G401 (cell line): ENCODE measurements at regions not wholly inside any gene's neighbourhood (a gene's known extent, or its start where the extent isn't known, plus 50 kb on each side); places are given as distances from the start of the nearest gene placed in this dataset.

Experiments
- DNase-seq: peaks from one replicate; pipeline ENCODE4 v3.0.0-alpha.2; 2015; ENCODE audit warnings: low spot score
- in situ Hi-C: cut with HindIII; loops from 2 replicates; pipeline ENCODE4 v1.10.0; 2016; ENCODE audit warnings: low sequenced_read_pairs, mixed read lengths

GRCh38 chr4:100087743-100088142, 102.5 kb downstream of the DDIT4L start:
- in situ Hi-C loops = no loop called here
- DNase-seq = no peak

DNA sequence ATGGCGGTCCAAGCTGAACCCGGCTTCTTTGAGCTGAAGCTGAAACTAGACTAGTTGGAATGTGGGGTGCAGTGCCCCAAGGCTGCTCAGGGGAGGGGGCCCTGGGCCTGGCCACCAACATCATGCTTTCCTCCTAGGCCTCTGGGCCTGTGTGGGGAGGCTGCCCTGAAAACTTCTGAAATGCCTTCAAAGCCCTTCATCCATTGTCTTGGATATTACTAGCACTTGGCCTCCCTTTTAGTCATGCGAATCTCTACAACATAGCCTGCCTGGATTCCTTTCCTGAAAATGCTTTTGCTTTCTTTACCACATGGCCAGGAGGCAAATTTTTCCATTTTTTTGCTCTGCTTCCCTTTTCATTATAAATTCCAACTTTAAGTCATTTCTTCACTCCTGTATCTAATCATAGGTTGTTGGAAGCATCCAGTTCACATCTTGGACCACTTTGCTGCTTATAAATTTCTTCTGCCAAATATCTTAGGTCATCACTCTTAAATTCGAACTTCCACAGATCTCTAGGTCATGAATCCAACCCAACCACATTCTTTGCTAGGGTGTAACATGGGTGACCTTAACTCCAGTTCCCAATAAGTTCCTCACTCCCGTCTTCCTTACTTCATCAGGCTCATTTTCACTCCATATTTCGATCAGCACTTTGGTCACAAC, 103.4 kb downstream of the DDIT4L start:
- in situ Hi-C loops = no loop called here
- DNase-seq = no peak

DNA sequence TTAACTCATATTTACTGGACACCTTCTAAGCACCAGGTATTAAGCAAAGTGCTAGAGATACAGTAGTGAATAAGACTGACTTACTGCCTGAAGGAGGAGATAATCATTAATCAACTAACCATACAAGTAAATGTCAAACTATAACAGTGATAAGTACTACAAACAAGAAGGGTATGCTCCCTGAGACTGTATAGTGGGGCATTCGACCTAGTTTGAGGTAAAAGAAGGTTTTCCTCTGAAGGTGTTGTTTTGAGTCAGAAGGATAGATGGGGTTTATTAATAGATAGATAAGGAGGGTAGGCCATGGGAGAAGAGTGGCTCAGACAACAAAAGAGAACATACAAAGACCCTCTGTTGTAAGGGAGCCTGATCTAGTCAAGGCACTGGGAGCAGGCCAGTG, 105.4 kb downstream of the DDIT4L start:
- no peak for DNase-seq
- in situ Hi-C loops = no loop called here

GRCh38 chr4:100083289-100083688, 107.0 kb downstream of the DDIT4L start:
- in situ Hi-C loops = no loop called here
- no peak for DNase-seq

- no peak for DNase-seq
- in situ Hi-C loops = no loop called here
These were observed 107.4 kb downstream of the DDIT4L start for GRCh38 chr4:100082852-100083251.

DNA sequence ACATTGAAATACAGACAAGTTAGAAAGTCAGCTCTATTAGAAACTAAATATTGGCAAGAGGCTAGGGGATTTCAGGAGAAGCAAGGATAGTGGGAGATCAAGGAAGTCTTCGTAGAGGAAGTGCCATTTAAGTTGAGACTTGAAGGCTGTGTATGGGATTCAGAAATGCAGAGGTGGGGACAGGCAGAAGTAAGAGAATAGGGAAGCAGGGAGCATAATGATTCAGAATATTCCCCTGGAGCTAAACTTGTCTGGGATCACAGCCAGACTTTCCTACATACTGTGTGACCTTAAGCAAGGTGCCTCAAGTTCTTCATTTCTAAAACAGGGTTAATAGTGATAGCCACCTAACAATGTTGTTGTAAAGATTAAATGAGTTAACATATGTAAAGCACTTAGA, 108.8 kb downstream of the DDIT4L start:
- in situ Hi-C loops = no loop called here
- DNase-seq = no peak

GRCh38 chr4:100079264-100079663, 111.0 kb downstream of the DDIT4L start:
- in situ Hi-C loops = no loop called here
- no peak for DNase-seq

- no peak for DNase-seq
- in situ Hi-C loops = no loop called here
These were observed 113.5 kb downstream of the DDIT4L start for GRCh38 chr4:100076753-100077152.

DNA sequence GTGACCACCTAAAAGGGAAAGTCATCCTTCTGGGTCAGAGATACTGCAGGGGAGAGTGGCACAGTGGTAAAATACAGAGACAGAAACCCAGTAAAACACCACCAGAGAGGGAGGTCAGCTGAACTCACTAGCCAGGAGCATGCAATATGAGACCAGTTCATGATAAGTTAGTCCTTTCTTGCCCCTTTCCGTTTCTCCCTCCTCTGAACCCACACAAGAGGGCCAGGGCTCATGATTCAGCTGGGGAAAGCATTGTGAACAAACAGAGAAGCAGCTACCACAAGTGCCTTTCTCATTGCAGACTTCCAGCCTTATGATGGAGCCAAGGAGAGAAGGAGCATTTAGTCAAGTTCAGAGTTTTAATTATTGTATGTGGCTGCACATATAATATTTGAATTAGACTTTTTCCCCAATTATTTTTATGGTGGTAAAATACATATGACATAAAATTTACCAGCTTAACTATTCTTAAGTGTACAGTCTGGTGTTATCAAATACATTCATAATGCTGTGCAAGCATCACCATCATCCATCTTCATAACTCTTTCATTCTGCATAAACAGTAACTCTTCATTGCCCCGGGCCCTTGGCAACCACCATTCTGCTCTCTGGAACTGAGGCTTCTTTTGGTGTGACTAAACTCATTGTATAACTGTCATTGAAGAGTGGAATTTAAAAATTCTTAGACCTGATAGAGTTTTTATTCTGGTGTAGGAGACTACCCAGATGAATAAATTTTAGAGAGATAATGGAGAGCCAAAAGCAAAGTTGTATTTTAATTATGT, 114.6 kb downstream of the DDIT4L start:
- no peak for DNase-seq
- in situ Hi-C loops = no loop called here

DNA sequence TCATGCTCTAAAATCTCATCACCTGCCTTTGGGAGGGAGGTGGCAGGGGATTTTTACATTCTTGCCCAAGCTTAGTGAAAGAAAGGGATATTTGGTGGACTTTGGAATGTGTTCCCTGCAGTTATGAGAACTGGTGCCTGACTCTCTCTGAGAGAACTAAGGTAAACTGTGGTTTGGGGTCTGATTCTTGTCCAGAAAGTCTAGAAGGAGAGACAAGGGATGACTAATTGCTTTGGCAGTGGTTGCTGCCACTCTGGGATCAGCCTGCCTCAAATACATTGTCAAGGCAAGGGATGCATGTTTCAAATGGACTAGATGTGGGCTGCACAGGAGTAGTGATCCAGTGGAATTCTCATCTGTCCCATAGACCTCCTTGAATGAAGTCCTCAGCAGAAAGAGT, 115.2 kb downstream of the DDIT4L start:
- in situ Hi-C loops = no loop called here
- DNase-seq = no peak

GRCh38 chr4:100071506-100071905, 118.8 kb downstream of the DDIT4L start:
- in situ Hi-C loops = no loop called here
- DNase-seq = no peak

DNA sequence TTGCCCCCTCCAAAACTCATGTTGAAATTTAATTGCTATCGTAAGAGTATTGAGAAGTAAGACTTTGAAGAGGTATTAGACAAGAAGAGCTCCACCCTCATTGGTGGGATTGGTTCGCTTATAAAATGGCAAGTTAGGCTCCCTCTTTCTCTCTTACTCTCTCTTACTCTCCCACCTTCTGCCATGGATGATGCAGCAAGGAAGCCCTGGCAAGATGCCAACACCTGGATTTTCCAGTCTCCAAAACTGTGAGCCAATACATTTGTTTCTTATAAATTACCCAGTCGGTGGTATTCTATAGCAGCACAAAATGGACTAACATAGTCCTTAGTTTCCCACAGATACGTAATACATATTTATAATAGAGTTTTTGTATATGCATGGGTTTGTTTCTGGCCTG, 119.4 kb downstream of the DDIT4L start:
- DNase-seq = no peak
- in situ Hi-C loops = no loop called here

DNA sequence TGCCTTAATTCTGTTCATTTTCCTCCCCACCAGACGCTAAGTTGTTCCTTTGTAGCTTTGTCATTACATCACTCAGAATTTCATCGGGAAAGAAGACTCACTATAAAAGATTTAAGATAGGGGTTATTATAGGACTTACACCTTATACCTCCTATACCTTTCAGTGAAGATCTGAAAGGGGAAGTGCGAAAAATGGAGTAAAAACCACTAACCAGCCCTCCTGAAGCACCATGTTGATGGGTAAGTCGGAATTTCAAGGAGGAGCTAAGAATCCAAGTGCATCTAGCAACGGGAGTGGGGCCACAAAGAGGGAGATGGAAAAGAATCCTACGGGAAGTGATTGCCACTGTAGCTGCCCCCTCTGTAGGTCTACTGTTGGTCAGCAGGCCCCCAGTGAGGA, 119.1 kb upstream of the H2AZ1 start:
- no peak for DNase-seq
- in situ Hi-C loops = no loop called here

- in situ Hi-C loops = no loop called here
- DNase-seq = no peak
These were observed 117.2 kb upstream of the H2AZ1 start for GRCh38 chr4:100067255-100067654.

DNA sequence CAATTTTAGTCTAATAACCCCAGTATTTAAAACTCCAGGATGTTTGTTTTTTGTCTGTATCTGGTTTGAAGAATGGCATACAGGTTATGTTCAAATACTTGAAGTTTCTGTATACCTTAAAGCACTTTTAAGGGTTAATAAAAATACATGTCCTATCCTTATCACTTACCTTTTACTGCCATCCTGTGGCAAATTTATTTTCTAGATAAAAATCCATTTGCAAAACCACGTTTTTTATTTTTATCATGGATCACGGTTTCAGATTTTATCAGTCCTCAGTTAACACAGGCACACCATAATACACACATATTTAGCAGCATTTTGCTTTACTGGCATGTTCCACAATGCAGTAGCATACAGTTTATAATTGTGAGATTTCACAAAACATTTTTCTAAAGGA, 113.3 kb upstream of the H2AZ1 start:
- in situ Hi-C loops = no loop called here
- DNase-seq = no peak

- in situ Hi-C loops = no loop called here
- no peak for DNase-seq
These were observed 112.8 kb upstream of the H2AZ1 start for GRCh38 chr4:100062921-100063320.

GRCh38 chr4:100061835-100062234, 111.8 kb upstream of the H2AZ1 start:
- no peak for DNase-seq
- in situ Hi-C loops = no loop called here

DNA sequence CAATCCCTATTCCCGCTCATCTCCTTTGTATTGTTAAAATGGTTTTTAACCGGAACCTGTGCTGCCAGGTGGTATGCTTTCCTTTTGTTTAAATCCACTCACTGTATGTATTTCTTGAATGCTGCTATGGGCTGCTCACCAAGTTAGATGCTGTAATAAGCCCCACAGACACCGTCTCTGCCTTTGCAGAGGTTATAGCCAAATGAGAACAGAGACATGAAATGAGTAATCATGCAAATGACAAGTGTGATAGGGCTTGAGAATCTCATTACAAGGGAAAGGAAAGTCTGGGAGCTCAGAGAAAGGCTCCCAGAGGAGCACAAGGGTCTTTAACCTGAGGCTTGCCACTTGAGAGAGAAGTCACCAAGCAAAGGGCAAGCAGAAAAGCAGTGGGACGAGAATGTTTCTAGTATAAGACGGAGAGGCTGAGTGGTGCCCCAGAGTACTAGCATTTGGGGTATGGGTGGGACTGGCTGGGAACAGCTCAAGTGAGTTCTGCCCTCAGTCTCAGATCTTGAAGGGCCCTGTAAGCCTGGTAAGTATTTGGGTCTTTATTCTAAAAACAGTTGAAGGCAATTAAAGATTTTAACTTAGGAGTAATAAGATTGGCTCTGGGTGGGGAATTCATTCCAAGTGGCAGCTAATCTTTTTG, 110.8 kb upstream of the H2AZ1 start:
- DNase-seq = no peak
- in situ Hi-C loops = no loop called here

GRCh38 chr4:100059467-100059866, 109.4 kb upstream of the H2AZ1 start:
- no peak for DNase-seq
- in situ Hi-C loops = no loop called here

DNA sequence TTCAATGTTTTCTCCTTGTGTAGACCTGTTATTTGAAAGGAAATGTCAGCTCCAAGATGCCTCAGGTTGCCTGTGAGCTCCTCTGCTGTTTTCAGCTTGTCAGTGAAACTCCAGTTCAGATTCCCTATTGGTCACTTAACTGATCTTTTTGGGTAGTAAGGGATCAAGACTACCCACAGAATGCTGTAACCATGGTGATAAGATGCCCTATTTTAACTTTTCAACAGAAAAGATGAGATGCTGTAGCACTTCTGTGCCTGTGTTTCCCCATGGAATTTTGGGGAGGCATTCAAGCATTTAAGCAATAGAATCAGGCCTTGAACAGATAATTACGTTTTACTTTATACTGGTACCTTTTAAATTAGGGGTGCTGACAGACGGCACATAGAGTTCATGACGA, 106.6 kb upstream of the H2AZ1 start:
- in situ Hi-C loops = no loop called here
- no peak for DNase-seq

DNA sequence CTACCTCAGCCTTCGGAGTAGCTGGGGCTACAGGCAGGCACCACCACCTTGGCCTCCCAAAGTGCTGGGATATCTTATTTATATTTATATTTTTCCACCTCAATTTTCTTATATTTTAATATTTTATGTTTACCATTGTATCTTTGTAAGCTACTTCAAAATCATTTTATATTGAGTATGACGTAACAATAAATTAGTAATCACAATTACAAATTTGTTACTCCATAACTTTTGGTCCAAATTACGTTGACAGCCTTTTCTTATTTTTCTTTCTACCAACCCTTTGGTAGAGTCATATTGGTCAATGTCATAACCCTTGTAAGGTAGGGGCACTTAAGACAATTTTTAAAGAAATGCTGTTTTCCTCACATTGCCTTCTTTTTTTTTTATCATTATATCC, 104.0 kb upstream of the H2AZ1 start:
- in situ Hi-C loops = no loop called here
- no peak for DNase-seq
